K562 (cell line): ENCODE measurements at regions not wholly inside any gene's neighbourhood (a gene's known extent, or its start where the extent isn't known, plus 50 kb on each side); places are given as distances from the start of the nearest gene placed in this dataset.

Source experiments
- ATAC-seq: fragments of 200-7000 bp; cut with Tn5 transposase; 3 replicates; pipeline ENCODE4 v1.9.1; 2020; ENCODE audit warnings: moderate library complexity
- BruUV-seq: library from RNA; stranded (reverse); fragments of 400-500 nt; replicated peaks from 2 replicates; lab custom pipeline; 2021; lab: Mats Ljungman, UMichigan
- CTCF ChIA-PET: fragments of 300-600 bp; formaldehyde crosslinking; extraction: SDS; loops from one replicate; lab custom pipeline; 2021; ENCODE audit warnings: low intra/inter-chr PET ratio; lab: Yijun Ruan, JAX
- POLR2A ChIA-PET: fragments of 300-600, 350-650 bp; sonication (Branson Sonifier 250); formaldehyde crosslinking; extraction: SDS; loops from one replicate; lab custom pipeline; 2021; ENCODE audit warnings: antibody characterized with exemption, inconsistent platforms; lab: Yijun Ruan, JAX
- DNase-seq, 4 experiments: peaks; one replicate each; pipeline versions ENCODE4 v3.0.0 to v3.0.0-alpha.2; 2011 to 2018; ENCODE audit warnings: low spot score in 3 of 4, mixed read lengths in 3 of 4; ENCODE audit errors: extremely low read depth in 1 of 4
- FAIRE-seq: peaks from 2 replicates; lab custom pipeline; 2011; peaks lifted over from hg19 to GRCh38; lab: Jason Lieb, UNC
- H2AFZ ChIP-seq: 2 replicates; pipeline ENCODE4 v1.6.0; 2011; ENCODE audit warnings: low read depth, low read length, control low read depth, inconsistent platforms
- H3K27ac ChIP-seq: fragments of 200-600 bp; 3 replicates; pipeline ENCODE4 v1.8.0; 2011; ENCODE audit warnings: low read depth, mild to moderate bottlenecking, control low read depth, inconsistent platforms, low read length, moderate library complexity, mixed read lengths; ENCODE audit errors: extremely low read depth
- H3K27me3 ChIP-seq, 2 experiments: fragments of 300-600 bp in 1 of 2; 2 replicates in 1 of 2; 3 replicates in 1 of 2; pipeline versions ENCODE4 v1.6.0 to v1.8.0; 2011; ENCODE audit warnings: inconsistent platforms in 2 of 2, low read length in 2 of 2, mild to moderate bottlenecking in 1 of 2, mixed read lengths in 1 of 2, moderate library complexity in 1 of 2; ENCODE audit not compliant: control insufficient read depth in 2 of 2, insufficient read depth in 2 of 2
- H3K36me3 ChIP-seq: fragments of 300-600 bp; 3 replicates; pipeline ENCODE4 v1.8.0; 2011; ENCODE audit warnings: mild to moderate bottlenecking, low read length, inconsistent platforms; ENCODE audit not compliant: control insufficient read depth, insufficient read depth
- H3K4me1 ChIP-seq, 2 experiments: fragments of 200-600 bp in 1 of 2; replicated peaks in 1 of 2; 2 replicates in 1 of 2; 3 replicates in 1 of 2; pipeline versions ENCODE4 v1.5.1 to v1.8.0; 2011; ENCODE audit warnings: inconsistent platforms in 2 of 2, low read length in 2 of 2, mild to moderate bottlenecking in 1 of 2, mixed read lengths in 1 of 2, moderate library complexity in 1 of 2; ENCODE audit not compliant: control insufficient read depth in 2 of 2, insufficient read depth in 2 of 2
- H3K4me2 ChIP-seq: 2 replicates; pipeline ENCODE4 v1.6.1; 2011; ENCODE audit warnings: low read length, control low read depth, inconsistent platforms, mixed read lengths; ENCODE audit not compliant: insufficient read depth
- H3K4me3 ChIP-seq: fragments of 200-600 bp; sonication (generic), shearing (Covaris generic); 2 replicates; pipeline ENCODE4 v1.5.1; 2016; ENCODE audit warnings: control low read depth, inconsistent platforms
- H3K79me2 ChIP-seq: fragments of 200-600 bp; 3 replicates; pipeline ENCODE4 v1.8.0; 2011; ENCODE audit warnings: low read length, inconsistent platforms; ENCODE audit not compliant: control insufficient read depth, insufficient read depth
- H3K9ac ChIP-seq, 2 experiments: 2 replicates each; pipeline versions ENCODE4 v1.6.0 to v1.6.1; 2011; ENCODE audit warnings: low read depth in 2 of 2, low read length in 2 of 2, control low read depth in 1 of 2, inconsistent platforms in 1 of 2, mild to moderate bottlenecking in 1 of 2, mixed read lengths in 1 of 2; ENCODE audit not compliant: insufficient read depth in 1 of 2
- H3K9me1 ChIP-seq: one replicate; pipeline ENCODE4 v1.6.0; 2011; ENCODE audit warnings: inconsistent platforms, mild to moderate bottlenecking, low read length, moderate library complexity; ENCODE audit not compliant: control insufficient read depth, insufficient read depth
- H3K9me3 ChIP-seq: replicated peaks from 2 replicates; pipeline ENCODE4 v1.5.1; 2011; ENCODE audit warnings: low read depth, low read length, inconsistent platforms; ENCODE audit not compliant: control insufficient read depth, insufficient read depth
- H4K20me1 ChIP-seq: replicated peaks from 2 replicates; pipeline ENCODE4 v1.6.1; 2011; ENCODE audit warnings: low read length, inconsistent platforms, mixed read lengths; ENCODE audit not compliant: control insufficient read depth, insufficient read depth
- ELF2 ChIP-seq: fragments of 250-450 bp; sonication (Bioruptor Pico); IDR thresholded peaks from 2 replicates; pipeline ENCODE4 v1.5.0; 2021; ENCODE audit warnings: mild to moderate bottlenecking
- FOXA1 ChIP-seq: fragments of 450-650 bp; IDR thresholded peaks from 2 replicates; pipeline ENCODE4 v1.6.1; 2016; ENCODE audit warnings: mild to moderate bottlenecking, borderline replicate concordance
- HMG20A ChIP-seq: fragments of 450-650 bp; formaldehyde crosslinking; conservative IDR thresholded peaks from 2 replicates; pipeline ENCODE4 v1.4.0; 2020; ENCODE audit warnings: mild to moderate bottlenecking, mixed read lengths
- KLF1 ChIP-seq: fragments of 450-650 bp; IDR thresholded peaks from 2 replicates; pipeline ENCODE4 v1.6.1; 2016; ENCODE audit warnings: missing genetic modification characterization, missing compliant biosample characterization
- RBM34 ChIP-seq: fragments of 200-400 bp; formaldehyde crosslinking; IDR thresholded peaks from 2 replicates; pipeline ENCODE4 v1.6.1; 2018; ENCODE audit warnings: low read length, borderline replicate concordance; ENCODE audit not compliant: insufficient read depth
- TBP ChIP-seq: optimal IDR thresholded peaks from 2 replicates; pipeline ENCODE3; 2011; ENCODE audit warnings: low read depth, low read length, improper control_type of control experiment
- TGIF2 ChIP-seq: sonication (generic); formaldehyde crosslinking; IDR thresholded peaks from 2 replicates; pipeline ENCODE4 v1.8.1; 2022; ENCODE audit warnings: mild to moderate bottlenecking, missing genetic modification reagents, moderate library complexity
- ZNF699 ChIP-seq: fragments of 250-450 bp; sonication (Bioruptor Pico); IDR thresholded peaks from 2 replicates; pipeline ENCODE4 v1.8.0; 2021; ENCODE audit warnings: mild to moderate bottlenecking, moderate library complexity; ENCODE audit not compliant: insufficient replicate concordance
- WGBS: fragments of 100-300 bp; shearing (Covaris generic); methylation state at CpG from one replicate; pipeline ENCODE4 v1.1.6; 2016; ENCODE audit warnings: low coverage, mixed read lengths; ENCODE audit not compliant: insufficient coverage; ENCODE audit errors: missing lambda C conversion rate; 5-methylcytosine and 5-hydroxymethylcytosine counted together
- in situ Hi-C: fragments of 300-500 bp; cut with MboI; formaldehyde crosslinking; loops from 4 replicates; pipeline ENCODE4 v1.15.0; 2018; ENCODE audit warnings: inconsistent platforms, mixed read lengths
- intact Hi-C: fragments of 100-400 bp; cut with micrococcal nuclease; formaldehyde crosslinking; loops from 2 replicates; pipeline ENCODE4 v1.14.2; 2022
- TF ChIP-seq, protein P1 (sequence below): fragments of 250-450 bp; sonication (Bioruptor Pico); IDR thresholded peaks from 2 replicates; pipeline ENCODE4 v1.6.1; 2021; ENCODE audit warnings: mild to moderate bottlenecking
- TF ChIP-seq, protein P2 (sequence below): fragments of 250-450 bp; sonication (Bioruptor Pico); IDR thresholded peaks from 2 replicates; pipeline ENCODE4 v1.4.0; 2020; ENCODE audit warnings: mild to moderate bottlenecking, moderate library complexity, borderline replicate concordance

DNA sequence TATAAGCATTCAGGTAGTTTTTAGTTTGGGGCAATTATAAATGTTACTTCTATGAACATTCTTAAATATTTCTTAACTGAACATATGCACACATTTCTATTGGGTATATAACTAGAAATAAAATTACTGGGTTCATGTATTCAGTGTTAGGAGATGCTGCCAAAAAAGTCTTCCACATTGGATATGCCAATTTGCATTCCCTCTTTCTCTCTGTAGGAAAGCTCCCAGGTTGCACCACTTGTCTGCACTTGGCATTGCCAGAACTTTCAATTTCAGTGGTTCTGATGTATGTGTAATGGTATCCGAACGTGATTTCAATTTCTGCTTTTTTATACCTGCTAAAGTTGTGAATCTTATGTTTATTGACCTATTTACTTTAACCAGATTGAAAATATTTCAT, 972.1 kb upstream of the PRR20A start:
- H4K20me1 ChIP-seq: no peaks in the 10 kb centered on the region
- H3K36me3 ChIP-seq: no peaks in the 10 kb centered on the region
- H2AFZ ChIP-seq: no peak overlapping the region
- no peaks in the 10 kb centered on the region for H3K9me1 ChIP-seq
- H3K9me3 ChIP-seq: no peaks in the 10 kb centered on the region
- intact Hi-C loops: no loop called here
- no peaks in the 10 kb centered on the region for H3K4me1 ChIP-seq
- CTCF ChIA-PET: no interaction called here
- H3K4me2 ChIP-seq: no peak overlapping the region
- TF ChIP-seq HMG20A (CRISPR knock-in tag): no peak
- no peak for TF ChIP-seq ZNF699 (CRISPR knock-in tag)
- TF ChIP-seq RBM34: no peak
- TF ChIP-seq, all 486 proteins: peak for 0
- no peak overlapping the region for H3K4me3 ChIP-seq
- H3K79me2 ChIP-seq: no peaks in the 10 kb centered on the region
- FAIRE-seq: no peak
- no TSS peak for BruUV-seq
- in situ Hi-C loops: no loop called here
- DNase-seq: no peak
- no peaks in the 10 kb centered on the region for H3K27me3 ChIP-seq
- H3K27ac ChIP-seq: no peak overlapping the region
- ATAC-seq: no peak
- no peak overlapping the region for H3K9ac ChIP-seq
- POLR2A ChIA-PET: no interaction called here
- 0% methylated on average over 2 of the region's 2 CpGs for WGBS

DNA sequence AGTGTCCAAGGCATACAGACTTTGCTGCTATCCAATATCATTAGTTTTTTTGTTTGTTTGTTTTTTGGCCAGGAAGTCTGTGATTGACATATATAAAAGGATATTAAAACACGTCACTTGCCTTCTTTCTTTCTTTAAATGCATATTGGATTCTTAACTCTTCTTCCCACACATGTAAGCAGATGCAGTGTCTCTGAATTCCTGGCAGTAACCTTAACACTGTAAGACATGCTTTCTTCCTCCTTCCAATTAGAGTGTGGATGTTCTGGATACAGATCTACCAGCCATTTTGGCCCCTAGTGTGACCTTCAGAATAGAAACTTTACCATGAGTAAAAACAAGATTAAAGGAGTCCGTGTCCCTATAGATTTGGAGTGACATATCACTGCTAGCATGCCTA, 967.4 kb upstream of the PRR20A start:
- Histone ChIP-seq H3K4me2 (no peak overlapping the region), H3K9ac (no peak overlapping the region), H3K27me3 (no peaks in the 10 kb centered on the region), H3K4me1 (no peaks in the 10 kb centered on the region), H2AFZ (no peak overlapping the region), H3K79me2 (no peaks in the 10 kb centered on the region), H3K27ac (no peak overlapping the region), H3K9me3 (no peaks in the 10 kb centered on the region), H3K36me3 (no peaks in the 10 kb centered on the region), H4K20me1 (no peaks in the 10 kb centered on the region), H3K4me3 (no peak overlapping the region), H3K9me1 (no peaks in the 10 kb centered on the region)
- CTCF ChIA-PET: no interaction called here
- POLR2A ChIA-PET: no interaction called here
- no TSS peak for BruUV-seq
- no peak for DNase-seq
- no peak for FAIRE-seq
- 0% methylated on average over 2 of the region's 2 CpGs for WGBS
- ATAC-seq: no peak
- in situ Hi-C loops (no loop called here), intact Hi-C loops (no loop called here)
- TF ChIP-seq TGIF2: no peak
- no peak for TF ChIP-seq KLF1 (tag)
- no peak for TF ChIP-seq TBP
- TF ChIP-seq, protein P1, sequence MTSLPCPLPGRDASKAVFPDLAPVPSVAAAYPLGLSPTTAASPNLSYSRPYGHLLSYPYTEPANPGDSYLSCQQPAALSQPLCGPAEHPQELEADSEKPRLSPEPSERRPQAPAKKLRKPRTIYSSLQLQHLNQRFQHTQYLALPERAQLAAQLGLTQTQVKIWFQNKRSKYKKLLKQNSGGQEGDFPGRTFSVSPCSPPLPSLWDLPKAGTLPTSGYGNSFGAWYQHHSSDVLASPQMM (CRISPR knock-in tag): no peak
- TF ChIP-seq, protein P2, sequence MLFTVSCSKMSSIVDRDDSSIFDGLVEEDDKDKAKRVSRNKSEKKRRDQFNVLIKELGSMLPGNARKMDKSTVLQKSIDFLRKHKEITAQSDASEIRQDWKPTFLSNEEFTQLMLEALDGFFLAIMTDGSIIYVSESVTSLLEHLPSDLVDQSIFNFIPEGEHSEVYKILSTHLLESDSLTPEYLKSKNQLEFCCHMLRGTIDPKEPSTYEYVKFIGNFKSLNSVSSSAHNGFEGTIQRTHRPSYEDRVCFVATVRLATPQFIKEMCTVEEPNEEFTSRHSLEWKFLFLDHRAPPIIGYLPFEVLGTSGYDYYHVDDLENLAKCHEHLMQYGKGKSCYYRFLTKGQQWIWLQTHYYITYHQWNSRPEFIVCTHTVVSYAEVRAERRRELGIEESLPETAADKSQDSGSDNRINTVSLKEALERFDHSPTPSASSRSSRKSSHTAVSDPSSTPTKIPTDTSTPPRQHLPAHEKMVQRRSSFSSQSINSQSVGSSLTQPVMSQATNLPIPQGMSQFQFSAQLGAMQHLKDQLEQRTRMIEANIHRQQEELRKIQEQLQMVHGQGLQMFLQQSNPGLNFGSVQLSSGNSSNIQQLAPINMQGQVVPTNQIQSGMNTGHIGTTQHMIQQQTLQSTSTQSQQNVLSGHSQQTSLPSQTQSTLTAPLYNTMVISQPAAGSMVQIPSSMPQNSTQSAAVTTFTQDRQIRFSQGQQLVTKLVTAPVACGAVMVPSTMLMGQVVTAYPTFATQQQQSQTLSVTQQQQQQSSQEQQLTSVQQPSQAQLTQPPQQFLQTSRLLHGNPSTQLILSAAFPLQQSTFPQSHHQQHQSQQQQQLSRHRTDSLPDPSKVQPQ (CRISPR knock-in tag): no peak
- no peak for TF ChIP-seq ELF2 (CRISPR knock-in tag)
- no peak for TF ChIP-seq FOXA1
